NCI-H69 (cell line): ENCODE measurements at regions not wholly inside any gene's neighbourhood (a gene's known extent, or its start where the extent isn't known, plus 50 kb on each side); places are given as distances from the start of the nearest gene placed in this dataset.
"Not testable (repeated sequence)": the region's sequence is repeated elsewhere in the genome, so short reads cannot be mapped to it uniquely, and the experiment has no call there.

Source experiments
- DNase-seq: peaks from one replicate; lab custom pipeline; 2025; lab: John Stamatoyannopoulos, UW

- DNase-seq, result no peak
Measured at GRCh38 chr3:191076903-191077552, 122.0 kb upstream of the OSTN start.

DNA sequence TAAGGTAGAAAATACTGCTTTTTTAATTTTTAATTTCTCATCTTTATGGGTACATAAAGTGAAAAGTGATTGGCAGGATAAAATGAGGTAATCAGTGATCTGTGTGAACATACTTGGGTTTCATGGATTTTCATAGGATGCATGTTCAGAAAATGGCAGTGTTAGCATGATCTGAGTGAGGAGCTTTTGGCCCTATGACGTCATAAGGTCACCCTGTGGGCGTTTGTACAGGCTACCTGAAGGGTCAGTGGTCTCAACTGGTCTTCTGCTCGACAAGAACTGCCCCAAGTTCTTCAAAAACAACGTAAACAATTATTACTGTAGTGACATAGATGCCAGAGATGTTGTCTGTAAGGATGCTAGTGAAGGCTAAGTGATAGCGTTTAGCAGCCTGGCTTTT lies 124.5 kb upstream of the OSTN start:
- no peak for DNase-seq

GRCh38 chr3:191070762-191071403 lies 128.2 kb upstream of the OSTN start:
- no peak for DNase-seq

GRCh38 chr3:191070201-191070600 lies 128.8 kb upstream of the OSTN start:
- DNase-seq, result no peak

DNA sequence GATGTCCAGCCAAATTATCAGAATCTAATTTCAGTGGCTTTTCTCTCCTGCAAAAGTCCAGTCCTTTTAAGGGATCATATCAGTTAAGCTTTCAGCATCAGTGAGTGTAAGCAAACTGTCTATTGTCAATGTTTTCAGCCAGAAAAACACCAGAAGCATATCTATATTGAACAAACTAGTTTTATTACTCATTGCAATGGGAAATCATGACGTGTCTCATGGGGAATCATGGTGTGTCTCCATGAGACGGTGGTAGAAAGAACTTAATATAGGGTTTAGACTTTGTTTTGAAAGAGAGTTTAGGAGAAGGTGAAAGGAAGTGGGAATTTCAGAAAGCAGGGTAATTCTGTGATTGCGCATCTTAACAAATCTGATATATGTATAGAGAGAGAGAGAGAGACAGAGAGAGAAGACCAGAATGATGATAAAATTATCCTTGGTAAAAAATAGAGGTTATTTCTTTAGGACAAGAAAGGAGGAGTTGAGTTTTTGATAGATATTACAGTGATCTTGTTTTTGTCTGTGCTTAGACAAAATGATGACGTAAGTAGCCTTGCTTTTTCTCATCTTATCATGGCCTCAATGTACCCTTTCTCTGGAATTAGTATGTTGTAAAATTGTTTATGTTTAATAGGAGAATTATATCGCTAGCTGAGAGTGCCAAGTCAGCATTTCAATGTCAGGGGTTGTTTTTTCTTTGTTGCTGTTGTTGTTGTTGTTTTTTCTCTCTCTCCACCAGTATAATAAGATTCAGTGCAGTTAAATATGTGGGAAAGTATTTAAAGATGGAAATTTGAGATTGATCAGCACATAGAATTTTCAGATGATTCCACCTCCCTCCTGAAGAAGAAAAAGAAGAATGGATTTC lies 129.9 kb upstream of the OSTN start:
- no peak for DNase-seq

DNA sequence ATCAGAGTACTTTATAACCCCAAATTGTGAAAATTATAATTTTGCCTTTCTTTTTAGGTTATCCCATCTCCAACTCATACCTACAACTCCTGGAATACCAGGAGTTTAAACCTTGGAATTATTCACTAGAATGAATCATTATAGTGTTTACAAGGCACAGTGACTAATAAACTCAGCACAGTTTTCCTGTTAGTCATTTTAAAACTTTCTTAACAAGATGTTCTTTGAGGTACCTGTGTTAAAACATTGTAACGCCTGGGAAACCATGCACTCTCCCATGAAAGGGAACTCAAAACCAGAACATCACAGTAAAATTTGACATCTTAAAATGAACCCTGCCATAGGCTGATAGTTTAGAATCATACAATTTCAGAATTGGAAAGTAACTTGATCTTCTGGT lies 132.4 kb upstream of the OSTN start:
- no peak for DNase-seq

GRCh38 chr3:191065181-191065805 lies 133.7 kb upstream of the OSTN start:
- no peak for DNase-seq

DNA sequence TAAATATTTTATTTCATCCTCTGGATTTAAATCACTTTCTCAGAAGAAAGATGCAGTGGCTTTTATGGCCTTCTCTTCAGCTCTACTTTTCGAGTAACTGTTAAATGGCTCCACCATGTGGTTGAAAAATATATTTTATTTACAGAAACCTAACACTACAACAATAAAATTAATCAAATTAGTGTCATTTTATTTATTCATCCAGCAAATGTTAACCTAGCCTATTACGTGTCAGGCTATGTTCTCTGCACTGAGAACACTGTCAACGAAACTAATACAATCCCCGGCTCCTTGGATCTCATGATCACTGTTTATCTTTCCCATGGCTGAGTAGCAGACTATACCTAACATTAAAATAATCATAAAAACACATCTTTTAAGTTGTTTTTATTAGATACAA lies 148.0 kb upstream of the OSTN start:
- peak; percentile 47 for DNase-seq

DNA sequence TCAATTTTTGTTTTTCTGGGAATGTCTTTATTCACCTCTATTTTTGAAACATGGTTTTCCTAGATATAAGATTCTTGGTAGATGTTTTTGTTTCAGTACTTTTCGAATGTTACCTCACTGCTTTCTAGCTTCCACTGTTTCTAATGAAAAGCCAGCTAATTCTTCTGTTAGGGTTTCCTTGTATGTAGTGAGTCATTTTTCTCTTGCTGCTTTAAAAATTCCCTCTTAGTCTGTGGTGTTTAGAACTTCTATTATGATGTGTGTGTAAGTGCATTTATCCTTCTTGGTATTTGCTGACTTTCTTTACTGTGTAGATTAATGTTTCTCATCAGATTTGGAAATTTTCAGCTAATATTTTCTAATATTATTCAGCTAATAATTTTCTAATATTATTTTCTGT lies 151.1 kb upstream of the OSTN start:
- DNase-seq, result no peak

- no peak for DNase-seq
Measured at GRCh38 chr3:191030929-191031328, 168.1 kb upstream of the OSTN start.

DNA sequence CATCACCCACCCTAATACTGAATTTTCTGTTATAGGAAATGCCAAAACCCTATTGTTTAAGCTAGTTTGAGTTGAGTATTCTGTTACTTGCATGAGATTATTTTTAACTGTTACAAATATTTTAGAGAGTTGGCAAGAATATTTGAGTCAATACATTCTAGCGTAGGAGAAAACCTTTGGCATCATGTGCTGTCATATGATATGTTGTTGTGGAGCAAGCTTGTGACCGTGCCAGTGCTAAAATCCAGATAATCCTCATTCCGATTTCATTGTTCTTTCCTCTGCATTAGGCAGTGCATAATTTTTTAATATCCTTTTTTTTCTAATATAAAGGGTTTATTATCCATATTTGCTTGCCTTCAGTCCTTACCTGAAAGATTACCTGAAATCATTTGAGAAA lies 168.0 kb upstream of the GMNC start:
- no peak for DNase-seq

DNA sequence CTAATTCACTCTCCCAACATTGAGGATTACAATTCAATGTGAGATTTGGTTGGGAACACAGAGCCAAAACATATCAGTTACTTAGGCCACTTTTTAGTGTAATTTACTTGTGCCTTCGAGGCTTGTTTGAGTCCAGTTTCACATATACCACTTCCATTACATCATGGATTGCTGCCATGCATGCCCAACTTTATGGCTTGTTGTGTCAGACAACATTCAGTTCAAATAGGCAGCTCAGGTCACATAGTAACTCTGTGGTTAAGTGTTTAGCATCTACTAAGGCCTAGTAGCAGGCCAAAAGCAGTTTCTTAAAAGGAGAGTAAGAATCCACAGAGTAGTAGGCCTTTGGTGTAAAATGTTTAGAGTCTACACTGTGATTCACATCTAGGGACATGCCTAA lies 164.3 kb upstream of the GMNC start:
- DNase-seq, result no peak

- DNase-seq, result no peak
Measured at GRCh38 chr3:191020730-191021396, 158.4 kb upstream of the GMNC start.

GRCh38 chr3:191019855-191020254 lies 157.4 kb upstream of the GMNC start:
- DNase-seq, result no peak

- not testable (repeated sequence) for DNase-seq
Measured at GRCh38 chr3:191015960-191016359, 153.5 kb upstream of the GMNC start.

- no peak for DNase-seq
Measured at GRCh38 chr3:191008074-191008473, 145.6 kb upstream of the GMNC start.

GRCh38 chr3:191005790-191006189 lies 143.3 kb upstream of the GMNC start:
- DNase-seq, result no peak

DNA sequence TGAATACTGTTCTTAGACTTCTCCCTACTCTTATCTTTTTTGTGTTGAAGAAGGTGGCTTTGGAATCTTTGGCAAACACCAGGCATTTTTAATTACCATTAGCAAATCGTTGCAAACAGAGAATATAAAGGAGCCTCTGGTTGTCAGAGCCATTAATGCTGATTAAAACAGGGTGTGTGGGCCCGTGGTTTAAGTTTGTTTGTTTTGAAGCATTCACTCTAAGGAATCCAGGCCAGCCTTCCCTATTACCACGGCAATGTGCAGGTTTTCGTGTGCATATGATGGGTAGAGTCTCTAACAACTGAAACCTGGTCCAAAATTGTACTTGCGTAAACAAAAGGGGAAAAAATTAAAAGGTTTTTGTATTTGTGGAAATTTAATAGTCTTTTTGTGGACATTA lies 141.2 kb upstream of the GMNC start:
- no peak for DNase-seq

DNA sequence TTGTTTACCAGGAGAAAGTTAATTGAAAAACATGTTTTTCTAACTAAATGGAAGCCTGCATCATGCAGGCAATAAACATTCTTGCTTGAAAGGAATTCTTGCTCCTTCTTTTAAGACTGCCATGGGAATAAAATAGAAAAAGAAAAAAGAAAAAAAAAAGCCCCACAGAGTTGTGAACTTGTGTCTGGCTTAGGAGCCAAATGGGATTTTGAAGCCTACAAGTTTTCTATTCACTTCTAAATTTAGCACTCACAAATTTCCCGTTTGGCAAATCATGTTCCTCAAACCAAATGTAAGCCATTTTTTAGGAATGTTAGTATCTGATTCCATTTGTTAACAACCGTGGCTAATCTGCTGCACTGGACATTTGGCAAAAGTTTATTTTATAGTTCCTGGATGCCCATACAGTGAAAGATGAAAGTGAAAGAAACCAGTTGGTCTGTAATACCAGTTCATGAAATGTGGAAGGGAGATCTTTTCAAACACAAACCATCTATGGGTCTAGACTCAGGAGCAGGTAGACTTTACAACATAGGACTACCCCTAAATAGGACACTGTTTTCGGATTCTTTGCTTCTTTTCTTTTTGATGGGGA lies 133.8 kb upstream of the GMNC start:
- DNase-seq, result no peak

DNA sequence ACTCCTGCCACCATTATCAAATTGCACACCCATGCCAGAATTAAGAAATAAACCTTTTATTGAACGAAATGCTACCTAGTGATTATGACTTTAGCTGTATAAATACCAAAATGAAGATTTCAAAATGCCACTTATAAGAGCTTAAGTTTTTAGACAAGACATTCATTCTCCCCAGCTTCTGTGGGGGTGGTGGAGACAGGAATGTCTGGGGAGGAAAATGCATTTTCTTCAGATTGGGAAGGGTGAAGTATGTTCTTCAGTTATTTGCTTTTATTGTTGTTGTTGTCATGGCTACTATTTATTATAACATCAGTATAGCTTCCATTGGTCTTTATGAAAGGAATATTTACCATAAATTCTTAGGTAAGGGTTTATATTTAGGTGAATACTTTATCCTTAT lies 132.7 kb upstream of the GMNC start:
- no peak for DNase-seq

DNA sequence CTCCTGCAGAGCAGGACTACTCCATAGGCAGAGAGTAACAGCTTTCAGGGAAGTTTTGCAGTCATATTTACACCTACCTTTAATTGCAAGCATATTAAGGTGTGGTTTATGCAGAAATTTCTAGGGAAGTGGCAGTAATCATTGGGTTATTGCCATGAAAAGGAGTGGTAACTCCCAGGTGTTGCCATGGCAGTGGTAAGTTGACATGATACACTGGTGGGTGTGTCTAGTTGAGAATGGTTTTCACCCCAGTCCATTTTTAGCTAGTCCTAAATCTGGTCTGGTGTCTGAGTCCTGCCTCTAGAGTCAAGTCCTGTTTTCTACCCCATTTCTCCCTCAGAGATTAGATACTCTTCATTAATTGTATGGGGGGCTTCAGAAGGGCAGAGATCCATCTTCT lies 128.4 kb upstream of the GMNC start:
- no peak for DNase-seq

GRCh38 chr3:190989218-190989617 lies 126.7 kb upstream of the GMNC start:
- DNase-seq, result no peak
